ENCODE measurements at regions not wholly inside any gene's neighbourhood (a gene's known extent, or its start where the extent isn't known, plus 50 kb on each side); places are given as distances from the start of the nearest gene placed in this dataset.

DNA sequence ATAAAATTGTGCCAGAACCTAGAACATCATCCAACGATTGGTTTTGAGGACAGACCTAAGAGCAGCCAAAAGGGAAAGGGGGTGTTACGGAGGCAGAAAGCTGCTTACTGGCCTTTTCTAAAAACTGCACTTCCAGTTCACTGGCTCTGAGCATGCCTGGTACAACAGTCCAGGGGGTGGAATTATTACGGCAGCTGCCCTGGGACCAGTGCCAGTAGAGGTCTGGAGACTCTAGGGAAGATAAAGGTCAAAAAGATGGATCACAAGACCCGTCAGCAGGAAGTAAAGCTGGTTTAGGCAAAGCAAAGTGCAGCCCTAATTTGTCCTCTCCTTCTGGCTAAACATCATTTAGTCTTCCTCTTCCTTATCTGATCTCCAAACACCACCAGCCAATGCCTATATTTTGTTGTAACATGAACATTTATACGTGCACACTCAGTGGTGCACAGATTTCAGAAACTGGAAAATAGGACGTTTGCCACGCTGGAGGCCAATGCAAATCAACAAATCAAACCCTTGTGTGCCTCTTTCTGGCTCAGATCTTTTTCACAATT is 216.4 kb upstream of the DPP6 start:
- no peak for DNase-seq (ENCODE audit: low spot score)

DNA sequence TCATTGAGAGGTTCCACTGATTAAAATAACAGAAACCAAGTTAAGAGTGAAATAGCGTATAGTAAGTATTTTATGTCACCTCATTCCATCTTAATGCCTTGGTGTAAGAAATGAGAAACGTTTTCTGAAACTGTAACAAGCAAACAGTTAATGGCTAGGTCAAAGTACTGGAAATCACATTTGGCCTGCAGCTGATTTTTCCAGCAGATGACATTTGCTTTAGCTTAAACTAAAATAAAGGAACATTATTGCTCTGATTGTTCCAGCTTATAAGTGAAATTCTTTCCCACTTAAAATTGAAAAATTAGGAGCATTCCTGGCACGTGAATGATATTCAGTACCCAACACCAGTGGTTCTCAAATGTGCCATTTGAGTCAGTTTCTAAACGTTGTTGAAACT is 213.6 kb upstream of the DPP6 start:
- no peak for DNase-seq (ENCODE audit: low spot score)

- DNase-seq (ENCODE audit: low spot score), result no peak
Measured at GRCh38 chr7:153840861-153841260, 211.3 kb upstream of the DPP6 start.

GRCh38 chr7:153847828-153848227 is 204.4 kb upstream of the DPP6 start:
- DNase-seq (ENCODE audit: low spot score), result no peak

GRCh38 chr7:153852261-153852660 is 199.9 kb upstream of the DPP6 start:
- DNase-seq (ENCODE audit: low spot score), result no peak

DNA sequence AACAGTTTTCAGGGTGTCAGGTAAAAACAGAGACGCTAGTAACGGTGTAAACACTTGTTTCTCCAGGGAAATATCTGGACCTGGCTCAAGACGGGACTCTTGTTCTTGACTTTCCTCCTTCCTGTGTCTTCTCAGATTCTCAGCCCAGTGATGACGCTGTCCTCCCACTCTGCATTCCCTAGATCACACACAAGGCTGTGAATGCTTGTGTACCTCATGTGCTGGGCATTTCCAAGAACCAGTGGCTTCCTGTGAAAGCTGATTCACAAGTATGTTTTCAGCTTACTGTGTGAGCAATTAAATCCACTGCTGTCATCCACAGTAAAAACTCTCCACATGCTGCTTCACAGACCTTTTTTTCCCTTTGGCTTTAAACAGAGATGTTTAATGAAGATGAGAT is 193.8 kb upstream of the DPP6 start:
- DNase-seq (ENCODE audit: low spot score), result no peak

- DNase-seq (ENCODE audit: low spot score), result no peak
Measured at GRCh38 chr7:153859239-153859638, 193.0 kb upstream of the DPP6 start.

GRCh38 chr7:153886506-153887441 is 165.4 kb upstream of the DPP6 start:
- DNase-seq (ENCODE audit: low spot score), result no peak

- no peak for DNase-seq (ENCODE audit: low spot score)
Measured at GRCh38 chr7:153887749-153888569, 164.2 kb upstream of the DPP6 start.

DNA sequence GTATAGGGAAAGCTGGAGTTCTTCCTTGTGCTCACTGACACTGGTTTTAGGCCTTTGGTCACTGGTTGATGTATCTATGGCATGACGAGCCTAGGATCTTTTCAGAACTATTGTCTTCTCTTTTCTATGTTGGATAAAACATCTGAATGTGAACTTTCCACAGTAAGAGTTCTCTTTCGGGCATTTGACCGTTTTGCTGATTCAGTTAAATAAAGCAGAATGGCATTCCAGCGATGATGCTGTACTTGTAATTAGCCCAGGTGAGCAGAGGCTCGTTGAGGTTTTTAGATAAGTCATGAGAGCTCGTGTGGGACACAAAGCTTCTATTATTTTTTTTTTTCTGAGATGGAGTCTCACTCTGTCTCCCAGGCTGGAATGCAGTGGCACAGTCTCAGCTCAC is 160.2 kb upstream of the DPP6 start:
- no peak for DNase-seq (ENCODE audit: low spot score)

DNA sequence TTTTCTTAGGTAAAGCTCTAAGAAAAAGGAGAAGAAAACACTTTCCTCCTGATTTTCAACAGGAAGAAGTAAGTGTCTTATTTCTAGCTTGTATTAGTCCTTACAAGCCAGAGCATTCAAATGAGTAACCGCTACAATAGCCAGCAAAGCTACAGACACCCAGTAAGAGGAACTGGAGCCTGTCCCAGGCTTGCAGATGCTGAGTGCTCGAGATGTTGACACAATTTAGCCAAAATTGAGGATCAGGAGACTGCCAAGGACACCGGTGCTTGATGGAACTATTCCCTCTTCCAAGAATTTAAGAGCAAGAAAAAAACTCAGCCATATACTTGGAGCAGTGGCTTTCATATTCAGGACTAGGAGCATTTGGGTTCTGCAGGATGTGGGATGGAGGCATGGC is 149.3 kb upstream of the DPP6 start:
- no peak for DNase-seq (ENCODE audit: low spot score)

- no peak for DNase-seq (ENCODE audit: low spot score)
Measured at GRCh38 chr7:153912211-153912610, 140.0 kb upstream of the DPP6 start.

DNA sequence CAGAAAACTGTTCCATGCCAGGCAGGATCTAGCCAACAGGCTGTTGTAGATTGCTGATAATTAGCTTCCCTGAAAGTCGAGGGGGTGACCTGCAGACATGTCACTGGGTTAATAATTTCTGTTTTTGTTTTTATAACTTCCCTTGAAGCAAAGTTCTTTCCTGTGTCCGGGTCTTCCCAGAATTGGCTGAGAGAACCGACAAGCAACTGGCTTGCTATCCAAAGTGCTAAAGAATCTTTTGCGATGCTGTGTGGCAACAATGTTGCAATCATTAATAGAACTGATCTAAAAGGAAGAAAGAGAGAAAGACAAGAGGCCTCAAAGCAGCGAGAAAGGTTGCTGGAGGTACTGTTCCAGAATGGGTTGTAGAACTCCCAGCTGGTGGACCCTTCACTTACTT is 132.1 kb upstream of the DPP6 start:
- no peak for DNase-seq (ENCODE audit: low spot score)

GRCh38 chr7:153920897-153921296 is 131.3 kb upstream of the DPP6 start:
- DNase-seq (ENCODE audit: low spot score), result no peak

GRCh38 chr7:153921408-153921807 is 130.8 kb upstream of the DPP6 start:
- no peak for DNase-seq (ENCODE audit: low spot score)

DNA sequence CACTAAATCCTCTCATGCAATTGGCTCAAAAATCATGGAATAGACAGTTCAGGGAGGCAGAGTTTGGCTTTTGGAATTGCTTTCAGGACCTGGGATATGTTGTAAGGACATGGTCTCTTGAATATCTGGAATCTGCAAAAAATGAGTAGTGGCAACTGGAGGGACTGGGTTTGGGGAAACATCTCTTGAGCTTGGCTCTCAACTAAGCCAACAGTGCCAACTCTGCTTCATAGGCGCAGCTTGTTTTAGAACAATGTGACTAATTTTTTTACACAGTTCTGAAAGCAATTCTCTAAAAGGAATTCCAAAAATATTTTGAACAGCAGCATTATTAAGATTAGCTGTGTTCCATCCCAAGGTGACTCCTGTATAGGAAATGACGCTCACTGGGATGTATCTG is 121.5 kb upstream of the DPP6 start:
- no peak for DNase-seq (ENCODE audit: low spot score)

DNA sequence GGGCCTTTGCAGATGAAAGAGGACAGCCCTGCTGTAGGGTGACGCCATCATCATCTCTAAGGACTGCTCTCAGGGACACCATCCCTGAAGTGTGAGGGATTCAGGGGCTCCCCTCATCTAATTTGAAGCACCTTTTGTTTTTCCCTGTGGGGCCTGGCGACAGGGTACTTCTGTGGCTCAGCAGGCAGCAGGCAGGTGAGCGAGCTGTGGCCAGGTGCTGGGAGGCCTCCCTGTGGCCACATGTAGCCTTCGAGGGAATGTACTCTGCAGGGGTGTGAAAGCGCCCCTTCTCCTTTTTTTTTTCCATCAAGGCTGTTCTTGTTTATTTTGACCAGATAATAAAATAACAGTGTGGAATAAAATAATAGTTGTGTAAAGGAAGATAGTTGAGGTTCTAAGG is 118.2 kb upstream of the DPP6 start:
- no peak for DNase-seq (ENCODE audit: low spot score)

DNA sequence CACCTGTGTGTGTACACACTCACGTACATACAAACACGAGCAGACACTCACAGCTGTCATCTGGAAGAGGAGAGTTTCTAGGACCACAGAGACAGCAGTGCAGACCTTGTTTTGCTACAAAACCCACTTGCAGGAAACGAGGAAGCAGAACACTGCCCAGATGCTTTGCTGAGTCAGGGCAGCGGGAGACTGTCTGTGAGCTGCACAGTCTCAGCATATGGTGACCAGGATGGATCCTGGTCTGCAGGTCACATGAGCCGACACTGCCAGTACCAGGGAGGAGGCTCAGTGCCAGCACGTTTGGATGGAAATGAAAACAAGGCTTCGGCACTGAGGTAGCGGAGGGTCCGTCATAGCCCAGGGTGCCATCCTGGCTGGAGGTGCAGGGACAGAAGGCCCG is 117.6 kb upstream of the DPP6 start:
- no peak for DNase-seq (ENCODE audit: low spot score)

GRCh38 chr7:153935095-153935494 is 117.1 kb upstream of the DPP6 start:
- no peak for DNase-seq (ENCODE audit: low spot score)

DNA sequence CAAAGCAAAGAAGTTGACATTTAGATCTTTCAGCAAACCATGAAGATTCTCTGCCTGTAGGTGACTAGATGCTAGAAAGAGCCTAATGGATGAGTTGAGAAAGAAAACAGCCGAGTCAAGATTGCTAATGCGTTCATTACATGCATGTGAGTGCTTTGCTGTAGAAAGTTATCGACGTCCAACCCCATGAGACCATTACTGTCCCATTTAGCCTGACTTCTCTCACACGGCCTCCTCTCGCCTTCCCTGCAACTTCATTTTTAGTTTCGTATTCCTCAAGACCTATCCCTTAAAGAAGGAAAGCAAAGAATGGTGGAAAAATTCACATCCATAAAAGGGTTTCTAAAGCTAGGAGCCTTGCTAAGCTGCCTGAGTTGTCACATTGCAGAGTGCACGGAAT is 113.7 kb upstream of the DPP6 start:
- no peak for DNase-seq (ENCODE audit: low spot score)

- DNase-seq (ENCODE audit: low spot score), result no peak
Measured at GRCh38 chr7:153939177-153939576, 113.0 kb upstream of the DPP6 start.

DNA sequence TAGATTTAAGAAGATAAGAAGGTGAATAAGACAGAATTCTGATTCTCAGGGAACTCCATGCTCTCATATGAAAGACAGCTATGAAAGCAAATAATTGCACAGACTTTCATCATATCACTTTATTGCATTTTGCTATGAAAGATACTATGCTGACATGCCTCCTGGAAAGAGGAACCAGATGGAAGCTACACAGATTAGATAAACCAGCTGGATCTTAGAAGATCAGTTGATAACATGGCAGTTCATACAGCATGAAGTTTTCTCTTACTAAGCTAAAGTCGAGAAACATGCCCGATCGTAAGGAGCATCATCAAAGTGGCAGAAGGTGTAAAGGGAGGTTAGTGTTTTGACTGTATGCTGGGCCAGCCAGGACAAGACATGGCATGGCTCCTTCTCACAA is 112.5 kb upstream of the DPP6 start:
- no peak for DNase-seq (ENCODE audit: low spot score)

DNA sequence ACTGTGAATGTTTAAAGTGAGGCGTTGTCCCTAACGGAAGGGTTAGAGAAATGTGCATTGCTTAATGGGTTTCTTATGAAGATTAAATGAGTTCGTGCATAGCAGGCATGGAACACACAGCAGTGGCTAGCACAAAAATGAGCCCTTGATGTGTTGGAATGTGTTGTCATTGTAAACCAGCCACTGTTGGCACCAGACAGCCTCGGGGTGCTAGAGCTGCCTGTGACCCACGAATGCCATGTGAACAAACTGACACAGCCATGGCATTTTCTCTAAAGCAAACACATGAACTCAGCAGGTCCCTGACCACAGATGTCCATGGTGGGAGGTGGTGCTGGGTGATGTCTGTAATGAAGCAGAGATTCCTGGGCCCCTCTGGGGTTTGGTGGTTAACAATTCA is 111.1 kb upstream of the DPP6 start:
- no peak for DNase-seq (ENCODE audit: low spot score)

Measured in HuH-7 (cell line).